Iris pigment epithelial cell (primary cell): ENCODE measurements at regions not wholly inside any gene's neighbourhood (a gene's known extent, or its start where the extent isn't known, plus 50 kb on each side); places are given as distances from the start of the nearest gene placed in this dataset.
A peak's percentile ranks its signal among the peaks of the same experiment; 100 is the strongest.

Experiments
- DNase-seq: peaks from one replicate; pipeline ENCODE4 v3.0.0-alpha.2; 2011; ENCODE audit warnings: low read depth

DNA sequence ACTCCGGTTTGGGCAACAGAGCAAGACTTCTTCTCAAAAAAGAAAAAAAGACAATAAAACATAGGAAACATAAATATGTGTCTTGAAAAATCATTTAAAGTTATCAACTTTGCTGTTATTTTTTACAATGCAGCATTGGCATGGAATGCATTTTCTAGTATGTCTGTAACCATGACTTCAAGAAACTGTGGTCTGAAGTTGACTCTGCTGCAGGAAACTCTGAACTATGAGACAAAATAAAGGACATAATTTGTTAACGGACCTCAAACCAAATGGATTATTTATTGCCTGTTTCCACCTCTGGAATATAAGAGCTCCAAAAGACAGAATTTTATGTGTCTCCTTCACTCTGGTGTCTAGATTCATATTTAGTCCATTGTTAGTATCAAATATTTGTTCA is 79.1 kb downstream of the TRIB2 start:
- no peak for DNase-seq

- DNase-seq: no peak
Observed at GRCh38 chr2:12796657-12797056, 79.9 kb downstream of the TRIB2 start.

- DNase-seq: peak; percentile 82
Observed at GRCh38 chr2:12797815-12798214, 81.1 kb downstream of the TRIB2 start.

- DNase-seq: no peak
Observed at GRCh38 chr2:12803607-12804006, 86.9 kb downstream of the TRIB2 start.

- no peak for DNase-seq
Observed at GRCh38 chr2:12804091-12804856, 87.5 kb downstream of the TRIB2 start.

- no peak for DNase-seq
Observed at GRCh38 chr2:12805033-12805432, 88.3 kb downstream of the TRIB2 start.

- no peak for DNase-seq
Observed at GRCh38 chr2:12806549-12807242, 90.0 kb downstream of the TRIB2 start.

GRCh38 chr2:12807907-12808810 is 91.4 kb downstream of the TRIB2 start:
- DNase-seq: no peak

DNA sequence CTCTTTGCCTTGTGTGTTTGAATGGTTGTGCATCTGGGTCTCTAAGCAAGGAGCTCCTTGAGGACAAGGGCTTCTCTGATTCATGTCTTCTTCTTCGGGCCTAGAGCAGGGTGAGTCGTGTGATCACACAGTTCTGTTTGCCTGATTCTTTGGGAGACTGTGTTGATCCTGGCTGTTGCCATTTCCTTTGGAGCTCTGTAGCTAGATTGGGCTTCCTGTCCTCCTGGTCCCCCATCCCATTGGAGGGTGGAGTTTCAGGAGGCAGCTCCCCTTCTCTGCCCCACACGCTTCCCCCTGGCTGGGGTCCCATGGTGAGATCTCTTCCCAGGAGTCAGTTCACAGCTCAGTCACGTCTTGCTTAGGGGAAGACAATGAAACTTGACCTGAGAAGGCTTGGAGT is 92.8 kb downstream of the TRIB2 start:
- DNase-seq: no peak

DNA sequence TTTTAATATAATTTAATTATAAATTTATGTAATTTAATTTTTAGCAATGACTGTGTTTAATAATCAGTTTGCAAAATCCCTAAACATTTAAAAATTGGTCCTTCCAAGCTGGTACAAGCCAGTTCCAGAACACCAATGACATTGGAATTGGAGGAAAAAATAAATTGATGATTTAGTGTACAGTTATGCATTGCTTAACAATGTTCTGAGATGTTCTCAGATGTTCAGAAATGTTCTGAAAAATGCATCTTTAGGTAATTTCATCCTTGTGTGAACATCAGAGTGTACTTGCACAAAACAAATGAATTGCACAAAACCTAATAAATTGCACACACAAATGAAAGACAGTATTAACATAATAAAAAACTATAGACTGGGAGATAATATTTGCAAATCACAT is 95.2 kb downstream of the TRIB2 start:
- no peak for DNase-seq

DNA sequence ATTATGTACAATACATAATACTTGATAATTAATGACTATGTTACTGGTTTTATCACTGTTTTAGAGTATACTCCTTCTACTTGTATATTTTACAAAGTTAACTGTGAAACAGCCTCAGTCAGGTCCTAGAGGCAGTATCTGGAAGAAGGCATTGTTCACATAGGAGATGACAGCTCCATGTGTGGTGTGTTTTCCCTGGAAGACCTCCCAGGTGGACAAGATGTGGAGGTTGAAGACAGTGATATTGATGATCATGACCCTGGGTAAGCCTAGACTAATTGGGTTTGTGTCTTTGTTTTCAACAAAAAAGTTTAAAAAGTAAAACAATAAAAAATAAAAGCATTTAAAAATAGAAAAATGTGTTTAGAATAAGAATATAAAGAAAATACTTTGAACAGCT is 96.4 kb downstream of the TRIB2 start:
- no peak for DNase-seq

DNA sequence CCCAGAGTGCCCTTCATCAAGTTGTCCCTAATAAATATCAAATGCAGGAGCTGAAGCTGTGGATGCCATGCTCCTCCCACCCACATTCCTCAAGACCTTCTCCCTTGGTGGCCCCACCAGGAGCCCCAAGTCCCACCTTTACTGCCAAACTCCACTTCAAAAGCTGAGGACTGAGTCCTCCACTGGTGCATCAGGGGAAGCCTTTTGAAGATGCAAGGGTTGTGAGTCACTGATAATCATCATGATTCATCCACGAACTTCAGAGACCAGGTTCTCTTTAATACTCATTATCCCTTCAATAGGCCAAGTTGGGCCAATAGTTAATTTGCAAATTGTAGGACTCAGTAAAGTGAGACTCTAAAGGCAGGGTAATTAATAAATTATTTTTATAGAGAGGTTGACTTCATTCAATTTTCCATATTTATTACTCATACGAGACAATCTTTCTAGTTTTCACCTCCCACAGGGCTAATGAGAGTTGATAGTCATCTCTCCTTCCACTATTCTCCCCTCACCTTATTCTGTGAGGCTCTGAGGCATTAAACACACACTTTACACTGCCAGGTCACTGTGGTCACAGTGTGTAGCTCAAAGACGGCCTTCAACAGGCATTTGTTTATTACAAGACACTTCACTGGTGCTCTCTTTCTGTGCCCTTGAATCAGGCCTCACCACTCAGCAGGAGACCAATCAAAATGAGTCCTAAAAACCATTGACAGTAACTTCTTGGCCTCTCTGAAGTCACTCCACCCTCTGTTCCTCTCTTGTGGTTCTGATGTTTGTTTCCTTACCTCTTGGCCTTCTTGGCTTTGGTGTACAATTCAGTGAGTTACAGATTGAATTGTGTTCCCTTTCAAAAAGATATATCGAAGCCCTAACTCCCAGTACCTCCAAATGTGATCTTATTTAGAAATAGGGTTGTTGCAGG is 99.9 kb downstream of the TRIB2 start:
- peak; percentile 86 for DNase-seq

DNA sequence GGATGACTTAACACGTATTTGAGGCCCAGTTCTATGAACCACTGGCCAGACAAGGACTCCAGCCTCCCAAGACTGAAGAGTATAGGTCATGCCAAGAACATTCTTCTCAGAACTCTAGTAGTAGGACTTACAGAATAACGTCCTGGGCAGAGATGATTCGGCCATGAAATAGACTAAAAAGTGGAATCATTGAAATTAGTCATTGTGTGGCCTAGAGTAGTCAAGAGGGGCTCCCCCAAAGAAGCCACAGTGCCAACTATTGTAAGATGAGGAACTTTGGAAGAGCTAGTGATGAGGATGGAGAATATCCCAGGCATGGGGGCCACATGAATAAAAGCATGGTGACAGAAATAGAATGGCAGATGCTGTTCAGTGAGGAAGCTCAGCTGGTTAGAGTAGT is 101.1 kb downstream of the TRIB2 start:
- DNase-seq: no peak

DNA sequence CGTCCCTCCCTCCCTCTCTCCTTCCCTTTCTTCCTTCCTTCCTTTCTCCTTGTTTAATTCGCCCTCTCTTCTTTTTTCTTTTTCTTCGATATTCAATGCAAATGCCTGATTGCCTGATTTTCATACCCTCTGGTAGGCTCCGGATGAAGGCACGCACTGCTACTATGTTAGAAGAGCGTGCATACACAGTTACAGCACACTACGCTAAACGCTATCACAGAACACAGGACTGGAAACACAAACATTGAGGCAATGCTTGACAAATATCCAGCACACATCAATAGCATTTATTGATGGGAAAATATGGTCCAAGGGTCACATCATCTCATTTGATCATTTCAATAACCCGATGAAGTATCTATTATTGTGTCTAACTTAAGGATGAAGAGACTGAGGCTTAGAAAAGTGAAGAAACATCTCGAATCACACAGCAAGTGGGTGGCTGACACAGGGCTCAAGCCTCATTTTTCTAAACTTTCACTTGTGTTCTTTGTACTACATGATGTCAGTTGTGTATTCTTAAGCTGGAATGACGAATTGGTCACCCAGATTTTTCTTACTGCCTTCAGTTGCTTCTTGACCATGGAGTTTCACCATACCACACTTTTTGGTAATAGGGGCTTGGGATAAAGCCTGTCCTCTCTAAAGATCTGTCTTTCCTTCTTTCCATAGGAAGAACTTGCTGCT is 101.8 kb downstream of the TRIB2 start:
- DNase-seq: peak; percentile 89

GRCh38 chr2:12819103-12819475 is 102.4 kb downstream of the TRIB2 start:
- DNase-seq: peak; percentile 100

- DNase-seq: peak; percentile 93
Observed at GRCh38 chr2:12819721-12820120, 103.0 kb downstream of the TRIB2 start.

DNA sequence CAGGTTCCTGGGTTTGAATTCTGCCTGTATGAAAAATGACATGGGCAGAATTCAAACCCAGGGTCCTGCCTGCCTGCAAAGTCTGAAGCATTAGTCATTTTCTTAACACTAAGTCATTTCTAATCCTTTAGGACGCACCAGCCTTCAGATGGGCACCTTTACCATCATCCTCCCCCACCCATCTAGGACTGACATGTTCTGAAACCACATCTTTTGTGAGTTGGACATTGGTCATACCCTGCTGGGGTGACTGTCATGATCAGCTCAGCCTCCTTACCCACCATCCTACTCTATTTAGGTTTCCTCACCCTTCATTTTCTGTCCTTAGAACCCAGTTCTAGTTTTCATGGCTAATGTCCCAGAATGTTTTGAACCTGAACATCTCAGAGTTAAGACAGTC is 104.9 kb downstream of the TRIB2 start:
- no peak for DNase-seq

GRCh38 chr2:12824351-12824777 is 107.6 kb downstream of the TRIB2 start:
- DNase-seq: no peak

DNA sequence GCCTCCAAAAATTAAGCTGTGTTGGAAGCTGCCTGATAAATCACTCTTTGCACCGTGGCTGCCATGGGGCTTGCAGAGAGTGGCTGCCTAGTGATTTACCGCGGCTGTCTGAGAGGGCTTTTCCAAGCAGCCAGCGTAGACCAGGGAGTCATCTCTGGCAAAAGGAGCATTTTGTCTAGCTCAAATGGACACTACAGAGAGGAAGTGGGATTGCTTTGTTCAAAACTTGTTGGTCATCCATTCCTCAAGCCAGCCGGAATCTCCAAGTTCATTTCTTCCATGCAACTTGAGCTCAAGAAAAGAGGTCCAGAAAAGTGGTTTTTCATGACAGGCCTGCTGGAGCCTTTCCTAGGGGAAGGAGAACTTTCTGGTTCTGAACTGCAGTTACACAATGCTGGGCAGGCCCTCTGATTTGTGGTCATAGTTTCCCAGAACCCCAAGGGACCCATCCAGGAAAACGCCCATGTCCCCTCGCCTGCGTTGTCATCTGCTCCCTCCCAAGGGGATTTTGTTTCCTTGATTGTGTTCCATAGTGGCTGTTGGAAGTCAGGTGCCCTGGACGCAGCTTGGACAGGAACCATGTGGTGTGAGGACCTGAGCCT is 108.1 kb downstream of the TRIB2 start:
- no peak for DNase-seq

DNA sequence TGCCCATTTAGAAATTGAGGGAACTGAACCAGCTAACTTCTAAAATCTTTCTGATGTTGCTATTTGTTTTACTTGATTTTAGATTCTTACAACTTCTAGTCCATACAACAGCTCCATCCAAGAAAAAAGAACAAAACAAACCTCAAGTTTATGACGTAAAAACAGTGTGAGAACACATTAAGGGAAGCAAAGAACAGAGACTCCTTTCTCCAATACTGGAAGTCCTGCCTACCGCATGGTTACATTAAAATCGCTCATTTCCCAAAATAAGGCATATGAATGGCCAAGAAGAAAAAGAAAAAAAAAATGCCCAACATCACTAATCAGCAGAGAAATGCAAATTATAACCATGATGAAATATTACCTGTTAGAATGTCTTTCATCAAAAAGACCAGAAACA is 110.0 kb downstream of the TRIB2 start:
- no peak for DNase-seq

DNA sequence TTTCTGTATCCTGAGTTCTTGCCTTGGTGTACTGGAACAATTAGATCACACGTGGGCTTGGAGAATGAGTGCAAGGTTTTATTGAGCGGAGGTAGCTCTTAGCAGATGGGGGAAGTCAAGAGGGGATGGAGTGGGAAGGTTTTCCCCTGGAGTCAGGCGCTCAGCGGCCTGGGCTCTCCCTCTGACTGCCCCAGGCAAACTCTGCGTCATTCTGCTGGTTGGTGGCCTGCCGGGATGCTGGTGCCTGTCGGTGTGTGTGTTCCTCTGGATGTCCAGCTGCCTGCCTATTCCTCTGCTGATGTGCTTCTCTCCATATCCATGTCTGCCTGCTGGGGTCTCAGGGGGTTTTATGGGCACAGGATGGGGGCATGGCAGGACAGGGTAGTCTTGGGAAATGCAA is 111.0 kb downstream of the TRIB2 start:
- no peak for DNase-seq
